UCSD-AML1 (cell line): ENCODE measurements at regions not wholly inside any gene's neighbourhood (a gene's known extent, or its start where the extent isn't known, plus 50 kb on each side); places are given as distances from the start of the nearest gene placed in this dataset.
"Not testable (repeated sequence)": the region's sequence is repeated elsewhere in the genome, so short reads cannot be mapped to it uniquely, and the experiment has no call there.

ENCODE experiments used
- DNase-seq: peaks from one replicate; lab custom pipeline; 2025; ENCODE audit not compliant: unreplicated experiment; lab: John Stamatoyannopoulos, UW

DNA sequence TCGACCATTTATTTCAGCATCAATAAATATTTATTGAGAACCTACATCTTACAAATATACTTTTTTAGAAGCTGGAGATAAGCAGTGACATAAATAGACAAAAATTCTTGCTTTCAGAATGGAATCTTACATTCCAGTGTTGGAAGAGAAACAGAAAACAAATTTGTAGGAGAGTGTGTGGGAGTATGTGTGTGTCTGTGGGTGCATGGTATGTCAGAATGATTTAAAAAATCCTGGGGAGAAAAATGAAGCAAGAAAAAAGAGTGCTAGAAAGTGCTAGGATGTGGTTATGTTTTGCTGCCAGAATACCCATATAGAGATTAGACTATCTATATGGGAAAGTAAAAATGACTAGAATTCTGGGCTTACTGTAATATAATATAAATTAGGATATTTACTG, 561.7 kb upstream of the SGO1 start:
- no peak for DNase-seq

DNA sequence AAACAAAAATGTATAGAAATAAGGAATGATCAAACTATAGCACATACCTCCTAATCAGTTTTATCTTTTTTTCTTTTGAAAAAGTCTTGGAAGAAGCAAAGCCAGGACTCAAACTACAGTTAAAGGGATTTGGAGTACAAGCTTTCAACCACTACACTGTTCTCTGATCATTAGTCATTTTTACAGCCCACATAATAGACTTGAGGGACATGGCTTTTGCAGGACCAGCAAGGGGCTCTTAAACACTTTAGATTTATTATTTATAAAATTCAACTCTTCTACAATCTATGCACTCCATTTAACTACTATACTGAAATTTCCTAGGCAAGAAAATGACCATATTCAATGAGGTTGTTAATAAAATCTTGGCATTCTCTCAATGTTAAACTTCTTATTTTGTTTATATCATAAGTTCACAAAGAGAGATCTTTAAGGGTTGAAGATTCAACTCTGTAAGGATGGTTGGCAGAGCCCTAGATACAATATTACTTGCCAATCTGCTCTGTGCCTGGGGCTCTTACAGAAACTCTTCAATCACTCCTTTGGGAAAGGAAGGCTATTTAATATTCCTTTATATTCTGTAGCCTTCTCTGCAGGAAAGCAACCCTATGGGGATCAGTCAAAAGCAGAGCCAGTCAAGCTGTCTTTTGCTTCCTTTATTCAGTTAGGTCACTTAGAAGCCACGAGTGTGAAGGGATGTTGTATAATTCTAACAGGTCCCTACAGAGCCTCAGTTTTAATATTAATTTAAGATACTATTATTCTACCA, 557.7 kb upstream of the SGO1 start:
- DNase-seq = no peak

DNA sequence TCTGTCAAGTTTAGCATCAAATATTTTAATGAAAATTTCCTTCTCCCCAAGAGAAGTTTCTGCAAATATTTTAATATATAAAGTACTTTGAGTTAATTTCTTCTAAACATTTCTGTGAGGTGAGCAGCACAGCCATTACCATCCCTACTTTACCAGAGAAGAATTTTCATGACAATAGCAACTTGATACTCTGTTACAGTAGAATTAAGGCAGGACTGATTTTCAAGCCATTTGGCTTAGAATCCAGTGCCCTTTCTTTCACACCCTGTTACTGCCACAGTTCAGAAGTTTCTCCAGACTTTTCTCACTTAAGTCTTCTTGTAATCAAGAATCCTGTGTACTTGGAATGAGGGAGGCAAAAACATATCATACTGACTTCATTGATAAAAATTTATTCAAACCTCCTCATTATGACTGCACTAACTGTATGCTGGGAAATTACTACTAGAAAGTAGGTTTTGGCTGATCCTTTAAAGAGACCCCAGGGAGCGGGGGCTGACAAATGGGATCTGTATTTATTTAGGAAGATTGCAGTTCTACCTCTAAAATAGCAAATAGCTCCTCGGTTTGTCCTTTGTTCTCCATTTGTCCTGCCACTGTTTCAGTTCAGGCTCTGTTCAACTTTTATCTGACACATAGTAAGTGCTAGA, 557.0 kb upstream of the SGO1 start:
- no peak for DNase-seq

DNA sequence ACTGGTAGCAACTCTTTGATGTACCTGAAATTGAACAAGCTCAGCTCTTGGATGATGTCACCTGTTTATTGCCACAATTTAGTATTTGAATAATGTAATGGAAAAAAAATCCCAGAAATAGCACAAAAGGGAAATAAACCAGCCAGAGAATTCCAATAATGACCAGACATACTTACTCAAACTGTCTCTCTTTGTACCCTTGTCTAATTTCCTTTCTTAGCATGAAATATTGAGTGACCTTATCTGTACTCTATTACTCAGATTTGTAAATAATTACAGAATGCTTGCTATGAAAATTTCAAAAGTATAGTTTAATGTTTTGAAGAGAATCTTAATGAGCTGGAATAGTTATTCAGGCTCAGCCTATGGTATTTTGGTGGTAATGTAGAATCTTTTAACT, 555.4 kb upstream of the SGO1 start:
- DNase-seq = no peak

DNA sequence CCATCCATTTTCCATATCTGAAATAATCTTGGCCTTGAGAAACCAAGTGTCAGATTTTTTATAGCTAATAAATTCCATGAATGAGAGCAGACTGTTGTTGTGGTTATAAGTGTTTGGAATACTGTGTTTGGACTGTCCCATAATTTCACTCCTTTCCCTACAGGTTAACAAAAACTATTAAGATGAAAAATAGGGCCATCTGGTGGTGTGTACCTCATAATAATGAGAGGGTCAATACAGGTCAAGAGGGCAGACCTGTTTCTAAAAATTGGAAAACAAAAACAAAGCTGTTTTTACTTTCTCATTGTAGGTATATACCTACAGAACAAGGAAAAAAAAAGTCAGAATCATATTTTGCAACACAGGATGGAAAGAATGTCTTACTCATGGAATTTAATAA, 553.8 kb upstream of the SGO1 start:
- no peak for DNase-seq

DNA sequence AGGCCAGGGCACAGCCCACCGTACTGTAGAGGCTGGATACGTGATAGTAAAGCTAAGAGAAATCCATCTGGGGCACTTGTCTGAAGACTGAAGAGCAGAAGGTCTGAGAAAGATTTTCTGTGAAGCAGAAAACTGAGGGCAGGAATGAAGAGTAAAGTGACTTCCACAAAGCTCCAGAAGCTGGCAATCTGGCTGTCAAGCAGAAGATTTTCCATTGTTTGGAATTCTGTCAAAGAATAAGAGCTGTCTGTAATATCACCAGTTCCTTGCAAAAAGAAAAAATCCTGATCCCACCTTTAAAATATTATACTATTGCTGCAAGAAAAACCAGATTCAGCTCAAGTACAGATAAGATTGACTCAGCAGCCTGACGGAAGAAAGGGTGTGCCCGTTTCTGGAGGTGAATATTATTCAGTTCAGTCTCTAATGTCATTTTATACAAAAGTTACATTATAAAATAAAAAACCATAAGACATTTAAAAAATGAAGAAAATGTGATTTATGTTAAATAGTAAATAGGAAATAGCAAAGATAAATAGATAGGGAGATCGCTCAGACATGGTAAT, 550.4 kb upstream of the SGO1 start:
- no peak for DNase-seq

DNA sequence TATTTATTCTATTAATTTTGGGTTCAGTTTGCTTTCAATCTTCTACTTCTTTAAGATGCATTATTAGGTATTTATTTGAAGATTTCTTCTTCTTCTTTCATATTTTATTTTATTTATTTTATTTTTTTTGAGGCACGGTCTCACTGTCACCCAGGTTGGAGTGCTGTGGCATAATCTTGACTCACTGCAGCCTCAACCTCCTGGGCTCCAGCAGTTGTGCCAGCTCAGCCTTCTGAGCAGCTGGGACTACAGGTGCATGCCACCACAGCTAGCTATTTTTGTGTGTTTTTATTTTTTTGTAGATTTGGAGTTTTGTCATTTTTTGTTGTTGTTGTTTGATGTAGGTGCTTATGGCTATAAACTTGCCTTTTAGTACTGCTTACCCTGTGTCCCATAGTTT, 543.2 kb upstream of the SGO1 start:
- DNase-seq = no peak

DNA sequence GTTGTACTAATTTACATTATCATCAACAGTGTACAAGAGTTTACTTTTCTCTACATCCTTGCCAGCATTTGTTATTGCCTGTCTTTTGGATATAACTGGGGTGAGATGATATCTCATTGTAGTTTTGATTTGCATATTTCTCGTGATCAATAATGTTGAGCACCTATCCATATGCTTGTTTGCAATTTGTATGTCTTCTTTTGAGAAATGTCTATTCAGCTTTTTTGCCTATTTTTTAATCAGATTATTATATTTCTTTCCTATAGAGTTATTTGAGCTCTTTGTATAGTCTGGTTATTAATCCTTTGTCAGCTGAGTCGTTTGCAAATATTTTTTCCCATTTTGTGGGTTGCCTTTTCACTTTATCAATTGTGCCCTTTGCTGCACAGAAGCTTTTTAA, 540.8 kb upstream of the SGO1 start:
- DNase-seq = no peak

DNA sequence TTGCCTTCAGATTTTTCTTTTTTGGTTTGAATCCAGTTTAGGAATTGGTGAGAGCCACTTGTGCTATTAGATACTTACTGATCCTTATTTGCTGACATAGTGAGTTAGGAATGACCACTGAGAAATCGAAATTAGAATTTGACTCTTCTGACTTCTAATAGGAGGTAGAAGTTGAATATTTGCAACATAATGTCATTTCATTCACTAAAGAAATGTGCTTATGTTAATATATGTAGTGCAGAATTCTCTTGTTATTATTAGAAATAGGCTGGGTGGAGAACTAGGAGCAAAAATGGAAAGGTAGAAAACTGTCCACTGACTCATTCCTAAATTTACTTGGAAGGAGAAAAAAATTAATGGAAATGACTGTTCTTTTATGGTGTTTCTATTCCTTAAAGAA, 538.2 kb upstream of the SGO1 start:
- no peak for DNase-seq

DNA sequence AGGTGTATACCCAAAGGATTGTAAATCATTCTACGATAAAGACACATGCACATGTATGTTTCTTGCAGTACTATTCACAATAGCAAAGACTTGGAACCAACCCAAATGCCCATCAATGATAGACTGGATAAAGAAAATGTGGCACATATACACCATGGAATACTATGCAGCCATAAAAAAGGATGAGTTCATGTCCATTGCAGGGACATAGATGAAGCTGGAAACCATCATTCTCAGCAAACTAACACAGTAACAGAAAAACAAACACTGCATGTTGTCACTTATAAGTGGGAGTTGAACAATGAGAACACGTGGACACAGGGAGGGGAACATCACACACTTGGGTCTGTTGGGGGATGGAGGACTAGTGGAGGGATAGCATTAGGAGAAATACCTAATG, 530.4 kb upstream of the SGO1 start:
- not testable (repeated sequence) for DNase-seq

DNA sequence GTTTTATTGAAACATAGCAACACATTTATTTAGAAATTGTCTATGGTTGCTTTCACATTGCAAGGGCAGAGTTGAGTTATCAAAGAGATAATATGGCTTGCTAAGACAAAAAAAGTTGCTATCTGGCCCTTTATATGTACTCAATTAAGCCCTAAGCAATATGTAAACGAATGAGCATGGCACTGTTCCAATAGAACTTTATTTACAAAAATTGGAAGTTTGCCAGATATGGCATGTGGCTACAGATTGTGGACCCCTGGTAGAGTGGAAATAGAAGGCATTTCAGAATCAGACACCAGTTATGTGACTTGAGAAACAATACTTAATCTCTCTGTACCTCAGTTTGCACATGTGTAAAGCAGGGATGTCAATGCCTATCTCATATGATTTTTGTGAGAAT, 515.6 kb upstream of the SGO1 start:
- DNase-seq = no peak

DNA sequence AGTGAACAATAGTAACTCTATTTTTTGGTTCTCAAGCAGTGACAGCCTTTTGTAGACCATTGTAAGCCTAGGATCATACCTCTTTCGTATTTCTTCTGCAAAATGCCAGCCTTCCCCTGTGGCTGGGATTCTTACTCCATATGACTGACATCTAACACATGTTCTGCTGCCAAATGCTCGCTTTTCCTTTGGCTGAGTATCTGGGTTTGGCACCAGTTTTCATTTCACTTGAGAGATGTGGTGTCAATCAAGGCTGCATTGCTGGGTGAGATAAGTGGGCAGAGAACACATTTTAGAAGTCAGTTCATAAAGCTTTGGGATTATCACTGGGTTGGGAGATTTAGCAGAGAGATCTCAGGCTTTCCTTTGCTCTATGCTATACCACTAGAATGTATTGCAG, 514.7 kb upstream of the SGO1 start:
- DNase-seq = no peak

DNA sequence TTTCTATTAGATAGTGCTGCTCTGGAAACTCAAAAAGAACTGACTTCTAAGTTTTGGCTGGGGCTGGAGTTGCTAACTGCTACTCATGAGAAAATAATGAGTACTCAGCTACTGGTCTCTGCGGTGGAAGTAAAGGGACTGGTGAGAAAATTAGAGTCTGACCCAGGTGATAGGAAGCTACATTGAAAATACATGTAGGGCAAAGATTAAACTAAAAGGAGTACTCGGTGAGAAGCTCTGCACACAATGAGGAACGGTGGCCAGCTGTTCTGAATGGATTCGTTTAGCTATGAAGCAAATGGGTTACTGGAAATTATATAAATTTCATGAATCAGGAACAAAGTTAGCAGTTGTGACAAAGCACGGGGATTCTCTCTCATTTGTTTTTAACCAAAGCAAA, 512.9 kb upstream of the SGO1 start:
- no peak for DNase-seq

DNA sequence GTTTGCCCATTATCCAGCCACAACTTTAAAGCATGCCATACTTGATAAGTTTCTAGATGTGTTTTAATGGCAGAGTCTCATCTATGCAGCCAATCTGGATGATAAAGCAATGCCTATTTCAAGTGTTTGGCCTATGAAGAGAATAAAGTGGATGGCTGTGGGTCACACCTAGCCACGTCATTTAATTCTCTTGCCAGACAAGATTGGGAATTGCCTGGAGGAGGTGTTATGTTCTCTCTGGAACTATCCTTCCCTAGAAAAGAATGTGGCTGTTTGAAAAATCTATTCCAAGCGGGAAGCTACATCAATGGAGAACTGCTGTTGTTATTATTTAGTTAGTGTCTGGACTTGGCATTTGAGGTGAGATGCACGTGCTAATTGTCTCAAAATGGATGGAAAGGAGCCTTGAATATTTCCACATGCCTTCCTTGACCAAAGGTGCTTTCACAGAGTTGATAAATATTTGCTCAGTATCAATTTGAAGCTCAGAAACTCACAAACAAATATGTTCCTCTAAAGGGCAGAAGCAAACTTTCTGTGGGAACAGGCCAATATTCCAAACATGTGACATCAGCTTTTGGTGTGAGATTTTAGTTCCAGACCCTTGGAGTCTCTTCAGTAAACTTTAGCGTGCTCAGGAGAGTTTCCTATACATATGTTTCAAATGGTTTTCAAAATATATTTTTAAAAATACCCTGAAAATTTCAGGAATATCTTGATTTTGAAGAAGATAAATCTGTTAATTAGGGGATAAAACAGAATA, 510.6 kb upstream of the SGO1 start:
- DNase-seq = no peak

DNA sequence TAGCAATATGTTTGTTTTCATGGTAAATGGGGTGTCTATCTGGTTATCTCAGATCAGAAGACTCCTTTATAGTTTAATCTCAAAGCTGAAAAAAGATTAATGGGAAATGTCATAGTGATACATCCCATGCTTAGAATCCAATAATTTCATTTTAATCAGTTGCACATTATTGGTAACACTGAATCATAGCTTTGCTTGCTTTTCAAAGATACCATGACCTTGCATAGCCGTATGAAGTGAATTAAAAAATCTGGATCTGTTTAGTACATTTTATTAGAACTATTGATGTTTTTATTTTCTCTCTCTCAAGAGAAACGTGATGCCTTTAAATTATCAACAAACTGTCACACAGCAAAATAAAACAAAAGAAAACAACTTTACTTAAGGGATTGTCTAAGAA, 506.7 kb upstream of the SGO1 start:
- DNase-seq = no peak

DNA sequence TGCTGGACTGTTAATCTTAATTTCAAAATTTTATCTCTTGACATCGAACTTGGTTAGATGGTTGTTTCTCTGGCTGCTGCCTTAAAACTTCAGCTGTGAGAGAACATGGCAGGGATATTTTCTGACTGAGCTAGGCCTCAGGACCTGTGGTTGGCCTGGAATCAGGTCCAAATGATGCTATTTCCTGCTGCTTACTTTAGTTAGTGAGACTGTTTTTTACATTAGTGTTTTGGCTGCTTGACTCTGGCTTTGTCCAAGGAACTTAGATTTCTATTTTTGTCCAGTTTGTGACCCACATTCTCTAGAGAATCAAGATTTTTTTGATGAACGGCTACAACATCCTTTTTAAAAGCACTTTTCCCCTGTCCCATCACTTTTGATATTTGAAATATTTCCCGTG, 497.9 kb upstream of the SGO1 start:
- DNase-seq = no peak

DNA sequence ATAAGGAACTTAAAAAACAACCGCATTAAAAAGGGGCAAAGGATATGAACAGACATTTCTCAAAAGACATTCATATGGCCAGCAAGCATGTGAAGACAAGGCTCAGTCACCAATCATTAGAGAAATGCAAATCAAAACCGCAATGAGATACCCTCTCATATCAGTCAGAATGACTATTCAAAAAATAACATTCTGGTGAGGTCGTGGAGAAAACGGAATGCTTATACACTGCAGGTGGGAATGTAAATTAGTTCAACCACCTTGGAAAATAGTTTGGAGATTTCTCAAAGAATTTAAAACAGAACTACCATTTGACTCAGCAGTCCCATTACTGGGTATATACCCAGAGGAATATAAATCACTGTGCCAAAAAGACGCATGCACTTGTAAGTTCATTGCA, 496.6 kb upstream of the SGO1 start:
- DNase-seq = no peak

DNA sequence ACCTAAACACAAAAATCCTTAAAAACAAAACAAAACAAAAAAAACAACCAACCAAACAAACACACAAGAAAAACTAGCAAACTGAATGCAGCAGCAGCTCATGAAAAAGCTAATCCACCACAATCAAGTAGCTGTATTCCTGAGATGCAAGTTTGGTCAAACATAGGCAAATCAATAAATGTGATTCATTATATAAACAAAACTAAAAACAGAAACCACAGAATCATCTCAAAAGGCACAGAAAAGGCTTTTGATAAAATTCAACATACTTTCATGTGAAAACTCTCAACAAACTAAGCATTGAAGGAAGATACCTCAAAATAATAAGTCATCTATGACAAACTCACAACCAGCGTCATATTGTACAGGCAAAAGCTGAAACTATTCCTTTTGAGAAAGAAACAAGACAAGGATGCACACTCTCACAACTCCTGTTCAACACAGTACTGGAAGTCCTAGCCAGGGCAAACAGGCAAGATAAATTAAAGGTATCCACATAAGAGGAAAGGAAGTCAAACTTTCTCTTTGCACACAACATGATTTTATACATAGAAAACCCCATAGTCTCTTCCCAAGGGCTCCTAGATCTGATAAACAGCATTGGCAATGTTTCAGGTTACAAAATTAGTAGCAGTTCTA, 495.1 kb upstream of the SGO1 start:
- no peak for DNase-seq

DNA sequence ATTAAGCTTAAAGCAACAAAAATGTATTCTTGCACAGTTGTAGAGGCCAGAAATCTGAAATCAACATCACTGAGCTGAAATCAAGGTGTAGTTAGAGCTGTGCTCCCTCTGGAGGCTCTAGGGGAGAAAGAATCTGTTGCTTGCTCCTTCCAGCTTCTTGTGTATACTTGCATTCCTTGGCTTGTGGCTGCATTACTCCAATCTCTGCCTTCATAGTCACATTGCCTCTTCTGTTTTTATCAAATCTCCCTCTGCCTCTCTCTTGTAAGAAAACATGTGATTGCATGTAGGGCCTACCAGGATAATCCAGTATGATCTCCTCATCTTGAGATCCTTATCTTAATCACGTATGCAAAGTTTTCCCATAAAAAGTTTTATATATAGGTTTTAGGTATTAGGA, 487.9 kb upstream of the SGO1 start:
- DNase-seq = no peak

DNA sequence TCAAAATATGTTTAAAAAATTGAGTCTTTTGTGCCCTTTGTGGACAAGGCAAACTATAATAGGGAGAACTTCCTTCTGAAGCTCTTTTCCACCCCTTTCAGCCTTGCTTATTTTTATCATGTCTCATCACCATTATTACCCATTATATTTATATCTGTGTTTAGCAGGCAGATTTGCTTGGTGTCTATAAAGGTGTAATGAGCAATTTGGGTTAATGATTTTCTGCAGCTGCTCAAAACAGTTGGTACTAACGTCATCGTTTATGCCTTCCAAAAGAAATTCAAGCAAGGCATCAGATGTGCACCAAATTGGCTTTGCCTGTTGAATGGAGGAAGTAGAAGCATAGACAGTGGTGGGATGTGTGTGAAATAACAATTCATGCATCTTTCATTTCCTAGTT, 483.7 kb upstream of the SGO1 start:
- DNase-seq = no peak

DNA sequence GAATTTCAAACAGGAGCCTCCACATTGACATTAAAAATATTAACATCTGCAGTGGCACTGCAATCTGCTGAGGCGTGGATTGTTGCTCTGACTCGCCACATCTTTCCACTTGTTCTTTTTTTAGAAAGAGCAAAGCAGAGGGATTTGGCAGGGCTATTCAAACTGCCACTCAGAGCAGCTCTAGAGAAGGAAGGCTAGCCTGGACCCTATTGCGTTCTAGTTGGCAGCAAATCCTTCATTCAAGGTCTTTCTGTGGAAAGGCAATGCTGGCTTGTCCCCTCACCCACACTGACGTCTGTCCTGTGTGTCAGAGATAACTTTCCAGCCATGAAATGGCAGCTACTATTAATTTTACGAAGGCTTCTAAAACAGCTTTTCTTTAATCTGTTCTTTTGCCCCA, 483.2 kb upstream of the SGO1 start:
- DNase-seq = no peak

DNA sequence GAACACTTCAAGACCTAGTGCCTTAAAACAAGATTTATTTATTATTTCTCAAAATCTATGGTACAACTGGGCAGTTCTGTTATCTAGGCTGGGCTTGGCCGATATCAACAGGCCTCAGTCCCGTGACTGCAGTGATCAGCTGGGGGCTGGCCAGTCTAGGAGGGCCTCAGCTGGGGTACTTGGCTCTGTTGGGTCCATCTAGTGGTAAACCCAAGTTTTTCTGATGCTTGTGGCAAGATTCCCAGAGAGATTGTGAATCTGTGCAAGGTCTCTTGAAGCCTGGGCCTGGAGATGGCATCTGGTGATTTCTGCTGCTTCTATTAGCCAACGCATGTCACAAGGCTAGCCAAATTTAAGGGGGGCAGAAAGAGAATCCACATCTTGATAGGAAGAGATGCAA, 482.4 kb upstream of the SGO1 start:
- no peak for DNase-seq
